PC-3 (cell line): ENCODE measurements at regions not wholly inside any gene's neighbourhood (a gene's known extent, or its start where the extent isn't known, plus 50 kb on each side); places are given as distances from the start of the nearest gene placed in this dataset.
"Not testable (repeated sequence)": the region's sequence is repeated elsewhere in the genome, so short reads cannot be mapped to it uniquely, and the experiment has no call there.

Source experiments
- ATAC-seq: fragments of 200-7000 bp; cut with Tn5 transposase; 2 replicates; pipeline ENCODE4 v1.9.1; 2020; ENCODE audit warnings: mild to moderate bottlenecking, moderate library complexity
- BruUV-seq: library from RNA; stranded (reverse); fragments of 400-500 nt; replicated peaks from 2 replicates; lab custom pipeline; 2021; lab: Mats Ljungman, UMichigan
- CTCF ChIA-PET: fragments of 300-600 bp; sonication (Branson Sonifier 250); formaldehyde crosslinking; loops from one replicate; lab custom pipeline; 2022; ENCODE audit warnings: antibody characterized with exemption; lab: Charles Lee
- POLR2A ChIA-PET: fragments of 300-600 bp; sonication (Branson Sonifier 250); formaldehyde crosslinking; loops from one replicate; lab custom pipeline; 2022; ENCODE audit warnings: antibody characterized with exemption; ENCODE audit not compliant: unreplicated experiment; lab: Charles Lee
- DNase-seq: peaks from one replicate; pipeline ENCODE4 v3.0.0-alpha.2; 2015
- H2AFZ ChIP-seq: fragments of 300-600 bp; sonication (generic); 2 replicates; pipeline ENCODE4 v1.6.0; 2016; ENCODE audit warnings: antibody characterized with exemption, low read length
- H3F3A ChIP-seq: fragments of 300-600 bp; sonication (generic); one replicate; pipeline ENCODE4 v1.6.0; 2017; ENCODE audit warnings: antibody characterized with exemption, low read length, control low read depth, mild to moderate bottlenecking; ENCODE audit not compliant: unreplicated experiment
- H3K27ac ChIP-seq: fragments of 300-600 bp; sonication (generic); 2 replicates; pipeline ENCODE4 v1.5.1; 2016; ENCODE audit warnings: mild to moderate bottlenecking, low read length
- H3K27me3 ChIP-seq: fragments of 300-600 bp; sonication (generic); 2 replicates; pipeline ENCODE4 v1.6.1; 2016; ENCODE audit warnings: low read length, mixed read lengths
- H3K36me3 ChIP-seq: fragments of 300-600 bp; sonication (generic); 2 replicates; pipeline ENCODE4 v1.6.1; 2016; ENCODE audit warnings: low read depth, mixed run types, low read length, mixed read lengths
- H3K4me1 ChIP-seq: fragments of 300-600 bp; sonication (generic); 2 replicates; pipeline ENCODE4 v1.5.1; 2016; ENCODE audit warnings: low read length; ENCODE audit not compliant: insufficient read depth
- H3K4me2 ChIP-seq: fragments of 300-600 bp; sonication (generic); 2 replicates; pipeline ENCODE4 v1.6.0; 2016; ENCODE audit warnings: low read length
- H3K4me3 ChIP-seq: fragments of 300-600 bp; sonication (generic); 2 replicates; pipeline ENCODE4 v1.5.1; 2016; ENCODE audit warnings: mild to moderate bottlenecking, low read length, mixed read lengths
- H3K79me2 ChIP-seq: fragments of 300-600 bp; sonication (generic); 2 replicates; pipeline ENCODE4 v1.6.1; 2017; ENCODE audit warnings: low read length, mixed read lengths
- H3K9ac ChIP-seq: fragments of 300-600 bp; sonication (generic); 2 replicates; pipeline ENCODE4 v1.6.0; 2016; ENCODE audit warnings: mild to moderate bottlenecking, low read length
- H3K9me2 ChIP-seq: fragments of 300-600 bp; sonication (generic); replicated peaks from 2 replicates; pipeline ENCODE4 v1.6.1; 2016; ENCODE audit warnings: mixed run types, low read length, mixed read lengths
- H3K9me3 ChIP-seq: fragments of 300-600 bp; sonication (generic); 2 replicates; pipeline ENCODE4 v1.6.1; 2016; ENCODE audit warnings: low read length, mixed read lengths
- H4K20me1 ChIP-seq: fragments of 300-600 bp; sonication (generic); 2 replicates; pipeline ENCODE4 v1.6.1; 2016; ENCODE audit warnings: low read length, mixed read lengths
- CTCF ChIP-seq: fragments of 300-600 bp; sonication (generic); conservative IDR thresholded peaks from 2 replicates; pipeline ENCODE4 v1.5.1; 2017; ENCODE audit warnings: antibody characterized with exemption, low read depth, mild to moderate bottlenecking, low read length
- EZH2 ChIP-seq: fragments of 300-600 bp; sonication (generic); IDR thresholded peaks from one replicate; pipeline ENCODE4 v1.6.1; 2017; ENCODE audit warnings: antibody characterized with exemption, mild to moderate bottlenecking, low read length; ENCODE audit not compliant: unreplicated experiment
- EZH2phosphoT487 ChIP-seq: fragments of 300-600 bp; sonication (generic); IDR thresholded peaks from 2 replicates; pipeline ENCODE4 v1.6.1; 2018; ENCODE audit warnings: mild to moderate bottlenecking, antibody characterized with exemption, low read length, borderline replicate concordance
- intact Hi-C: fragments of 100-400 bp; cut with micrococcal nuclease; formaldehyde crosslinking; loops from 2 replicates; pipeline ENCODE4 v1.9.0; 2023

GRCh38 chr6:51049288-51049982, 230.8 kb downstream of the TFAP2B start:
- ChIA-PET POLR2A (interaction anchor here (0.6 to 0.7 kb wide), 2 partner anchors 22 to 149 kb away, joined by 3 to 4 read pairs; no protein-coding TSS in a partner anchor), CTCF (no interaction called here)
- no peak overlapping the region for H3K27ac ChIP-seq
- no TSS peak for BruUV-seq
- no peaks in the 10 kb centered on the region for H3F3A ChIP-seq
- no peaks in the 10 kb centered on the region for H3K9me2 ChIP-seq
- H3K79me2 ChIP-seq, result no peaks in the 10 kb centered on the region
- no peak for TF ChIP-seq EZH2
- no peak for TF ChIP-seq CTCF
- no peak for TF ChIP-seq EZH2phosphoT487
- H3K27me3 ChIP-seq, result no peaks in the 10 kb centered on the region
- intact Hi-C loops, result no loop called here
- peak; percentile 16 for ATAC-seq
- H3K4me1 ChIP-seq, result peaks cover 31% of the 10 kb centered on the region
- H4K20me1 ChIP-seq, result no peaks in the 10 kb centered on the region
- no peak overlapping the region for H3K4me3 ChIP-seq
- no peak for DNase-seq
- no peaks in the 10 kb centered on the region for H3K36me3 ChIP-seq
- H3K4me2 ChIP-seq, result no peak overlapping the region
- H3K9me3 ChIP-seq, result no peaks in the 10 kb centered on the region
- H3K9ac ChIP-seq, result no peak overlapping the region
- H2AFZ ChIP-seq, result 0 out of 2 replicates have a peak overlapping the region, but pooled peaks have one; percentile 33

GRCh38 chr6:51049983-51050877, 231.6 kb downstream of the TFAP2B start:
- Histone ChIP-seq H3F3A (no peaks in the 10 kb centered on the region), H3K9ac (no peak overlapping the region), H3K4me2 (no peak overlapping the region), H3K9me3 (no peaks in the 10 kb centered on the region), H4K20me1 (no peaks in the 10 kb centered on the region), H3K4me3 (no peak overlapping the region), H2AFZ (0 out of 2 replicates have a peak overlapping the region, but pooled peaks have one; percentile 33), H3K4me1 (peaks cover 31% of the 10 kb centered on the region), H3K79me2 (no peaks in the 10 kb centered on the region), H3K9me2 (no peaks in the 10 kb centered on the region), H3K27me3 (no peaks in the 10 kb centered on the region), H3K27ac (no peak overlapping the region), H3K36me3 (no peaks in the 10 kb centered on the region)
- ChIA-PET CTCF (no interaction called here), POLR2A (interaction anchor here (0.7 kb wide), 1 partner anchor 148 kb away, joined by 4 read pairs; no protein-coding TSS in a partner anchor)
- TF ChIP-seq EZH2phosphoT487 (no peak), EZH2 (no peak), CTCF (no peak)
- DNase-seq, result peak; percentile 52
- BruUV-seq, result no TSS peak
- peak; percentile 71 for ATAC-seq
- intact Hi-C loops, result no loop called here

- H3K4me2 ChIP-seq, H3K9me2 ChIP-seq, ATAC-seq, H3K36me3 ChIP-seq, H3F3A ChIP-seq, H3K4me3 ChIP-seq, BruUV-seq, DNase-seq, H4K20me1 ChIP-seq, intact Hi-C loops, H2AFZ ChIP-seq, H3K9me3 ChIP-seq, H3K27me3 ChIP-seq, H3K9ac ChIP-seq, H3K27ac ChIP-seq, CTCF ChIA-PET, POLR2A ChIA-PET, H3K79me2 ChIP-seq: not testable (repeated sequence)
- H3K4me1 ChIP-seq, result peaks cover 27% of the 10 kb centered on the region
Observed at GRCh38 chr6:51052716-51053115, 234.0 kb downstream of the TFAP2B start.

GRCh38 chr6:51055316-51055715, 236.6 kb downstream of the TFAP2B start:
- CTCF ChIA-PET, POLR2A ChIA-PET: not testable (repeated sequence)

More at GRCh38 chr6:51055316-51055715, 236.6 kb downstream of the TFAP2B start:
- H3K9me2 ChIP-seq, ATAC-seq, BruUV-seq, DNase-seq, H3K27me3 ChIP-seq, H3K36me3 ChIP-seq, intact Hi-C loops, H3K4me3 ChIP-seq, H4K20me1 ChIP-seq, H3F3A ChIP-seq, H3K9me3 ChIP-seq, H2AFZ ChIP-seq, H3K4me1 ChIP-seq, H3K9ac ChIP-seq, H3K27ac ChIP-seq, H3K79me2 ChIP-seq, H3K4me2 ChIP-seq: not testable (repeated sequence)
